NB4 (cell line): ENCODE measurements at regions not wholly inside any gene's neighbourhood (a gene's known extent, or its start where the extent isn't known, plus 50 kb on each side); places are given as distances from the start of the nearest gene placed in this dataset.

Experiments used
- DNase-seq: peaks from one replicate; pipeline ENCODE4 v3.0.0; 2010; ENCODE audit warnings: low read depth
- H3K4me3 ChIP-seq: one replicate; pipeline ENCODE4 v1.5.1; 2011; ENCODE audit warnings: mild to moderate bottlenecking, low read depth, low read length, moderate library complexity
- MAX ChIP-seq: IDR thresholded peaks from 2 replicates; pipeline ENCODE4 v1.6.1; 2011; ENCODE audit warnings: low read depth, low read length
- MYC ChIP-seq: IDR thresholded peaks from 2 replicates; pipeline ENCODE4 v1.6.1; 2011; ENCODE audit warnings: low read depth, low read length
- POLR2A ChIP-seq: IDR thresholded peaks from 2 replicates; pipeline ENCODE4 v1.6.1; 2011; ENCODE audit warnings: mild to moderate bottlenecking; ENCODE audit not compliant: insufficient read length; ENCODE audit errors: extremely low read depth
- TF ChIP-seq, protein P1 (sequence below): IDR thresholded peaks from one replicate; pipeline ENCODE4 v1.5.1; 2012; ENCODE audit warnings: low read depth, low read length

- H3K4me3 ChIP-seq: no peak overlapping the region
- TF ChIP-seq, protein P1, sequence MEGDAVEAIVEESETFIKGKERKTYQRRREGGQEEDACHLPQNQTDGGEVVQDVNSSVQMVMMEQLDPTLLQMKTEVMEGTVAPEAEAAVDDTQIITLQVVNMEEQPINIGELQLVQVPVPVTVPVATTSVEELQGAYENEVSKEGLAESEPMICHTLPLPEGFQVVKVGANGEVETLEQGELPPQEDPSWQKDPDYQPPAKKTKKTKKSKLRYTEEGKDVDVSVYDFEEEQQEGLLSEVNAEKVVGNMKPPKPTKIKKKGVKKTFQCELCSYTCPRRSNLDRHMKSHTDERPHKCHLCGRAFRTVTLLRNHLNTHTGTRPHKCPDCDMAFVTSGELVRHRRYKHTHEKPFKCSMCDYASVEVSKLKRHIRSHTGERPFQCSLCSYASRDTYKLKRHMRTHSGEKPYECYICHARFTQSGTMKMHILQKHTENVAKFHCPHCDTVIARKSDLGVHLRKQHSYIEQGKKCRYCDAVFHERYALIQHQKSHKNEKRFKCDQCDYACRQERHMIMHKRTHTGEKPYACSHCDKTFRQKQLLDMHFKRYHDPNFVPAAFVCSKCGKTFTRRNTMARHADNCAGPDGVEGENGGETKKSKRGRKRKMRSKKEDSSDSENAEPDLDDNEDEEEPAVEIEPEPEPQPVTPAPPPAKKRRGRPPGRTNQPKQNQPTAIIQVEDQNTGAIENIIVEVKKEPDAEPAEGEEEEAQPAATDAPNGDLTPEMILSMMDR: no peak
- TF ChIP-seq MAX (no peak), POLR2A (no peak), MYC (no peak)
- DNase-seq: no peak
These were observed 106.5 kb upstream of the GALNT15 start for GRCh38 chr3:16067837-16068471.

DNA sequence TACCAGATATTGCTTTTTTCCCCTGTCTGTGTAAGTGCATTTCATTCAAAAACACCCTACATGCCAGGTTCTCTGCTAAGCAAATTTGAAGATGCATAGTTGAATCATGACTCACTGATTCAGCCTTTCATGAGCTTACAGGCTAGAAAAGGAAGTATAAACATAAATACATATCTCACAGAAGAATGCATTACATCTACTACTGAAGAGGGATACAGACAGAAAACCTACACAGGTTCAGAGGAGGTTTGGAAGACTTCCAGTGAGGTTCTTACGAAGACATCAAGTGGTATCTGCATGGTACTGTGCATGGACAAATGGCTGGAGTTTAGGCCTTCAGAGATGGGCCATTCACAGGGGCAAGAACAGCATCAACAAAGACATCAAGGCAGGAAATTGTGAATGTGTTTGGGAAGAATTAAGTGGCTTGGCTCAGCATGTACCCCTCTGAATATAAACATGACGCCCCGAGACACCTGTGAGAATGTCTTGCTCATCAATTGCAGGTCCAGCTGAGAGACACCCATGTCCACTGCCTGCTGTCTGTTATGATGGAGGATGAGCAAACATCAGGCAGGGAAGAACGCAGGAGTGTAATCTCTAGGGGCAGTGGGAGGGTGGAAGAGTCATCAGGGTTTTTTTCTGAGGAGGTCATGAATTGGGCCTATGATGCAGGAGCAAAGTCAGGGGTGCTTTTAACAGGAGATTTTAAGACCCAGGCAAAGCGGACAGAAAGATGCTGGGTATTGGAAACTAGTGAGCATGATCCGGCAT, 105.1 kb upstream of the GALNT15 start:
- no peak for DNase-seq
- TF ChIP-seq MAX: no peak
- TF ChIP-seq, protein P1: no peak
- no peak for TF ChIP-seq POLR2A
- no peak for TF ChIP-seq MYC
- H3K4me3 ChIP-seq: no peak overlapping the region

DNA sequence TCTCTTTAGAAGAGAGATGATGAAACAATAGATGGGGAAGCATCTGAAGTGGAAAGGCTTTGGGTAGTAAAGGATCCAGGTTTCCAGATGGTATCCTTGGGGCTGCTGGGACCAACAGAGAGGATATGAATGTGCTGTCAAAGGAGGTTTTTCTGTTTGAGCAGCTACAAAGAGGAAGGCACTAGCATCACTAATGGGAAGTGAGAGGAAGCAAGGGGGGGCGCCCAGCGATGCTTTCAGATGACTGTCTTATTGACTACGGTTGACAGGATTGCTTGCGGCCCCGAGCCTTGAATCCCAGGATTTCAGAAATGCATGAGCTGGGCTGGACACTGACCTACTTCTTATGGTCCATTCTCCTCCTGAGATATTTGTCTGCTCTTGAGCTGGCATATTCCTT, 103.8 kb upstream of the GALNT15 start:
- no peak overlapping the region for H3K4me3 ChIP-seq
- TF ChIP-seq POLR2A (no peak), MAX (no peak), MYC (no peak)
- TF ChIP-seq, protein P1: no peak
- no peak for DNase-seq

DNA sequence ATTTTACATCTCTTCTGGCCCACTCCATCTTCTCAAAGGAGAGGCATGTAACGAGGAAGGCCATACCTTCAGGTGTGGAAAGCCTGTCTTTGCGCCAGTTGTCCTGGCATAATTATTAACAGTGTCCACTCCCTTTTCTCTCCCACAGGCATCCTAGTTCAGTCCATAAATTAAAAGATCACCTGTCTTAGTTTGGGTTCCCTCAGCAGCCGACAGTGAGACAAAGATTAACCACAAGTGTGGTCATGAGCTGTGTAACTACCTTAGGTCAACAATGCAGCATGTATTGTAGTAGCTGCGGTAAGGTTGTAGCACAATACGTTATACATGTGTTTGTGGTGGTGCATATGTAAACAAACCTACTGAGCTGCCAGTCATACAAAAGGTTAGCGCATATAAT, 103.3 kb upstream of the GALNT15 start:
- TF ChIP-seq MYC: no peak
- no peak for TF ChIP-seq POLR2A
- TF ChIP-seq MAX: no peak
- TF ChIP-seq, protein P1: no peak
- no peak overlapping the region for H3K4me3 ChIP-seq
- no peak for DNase-seq

DNA sequence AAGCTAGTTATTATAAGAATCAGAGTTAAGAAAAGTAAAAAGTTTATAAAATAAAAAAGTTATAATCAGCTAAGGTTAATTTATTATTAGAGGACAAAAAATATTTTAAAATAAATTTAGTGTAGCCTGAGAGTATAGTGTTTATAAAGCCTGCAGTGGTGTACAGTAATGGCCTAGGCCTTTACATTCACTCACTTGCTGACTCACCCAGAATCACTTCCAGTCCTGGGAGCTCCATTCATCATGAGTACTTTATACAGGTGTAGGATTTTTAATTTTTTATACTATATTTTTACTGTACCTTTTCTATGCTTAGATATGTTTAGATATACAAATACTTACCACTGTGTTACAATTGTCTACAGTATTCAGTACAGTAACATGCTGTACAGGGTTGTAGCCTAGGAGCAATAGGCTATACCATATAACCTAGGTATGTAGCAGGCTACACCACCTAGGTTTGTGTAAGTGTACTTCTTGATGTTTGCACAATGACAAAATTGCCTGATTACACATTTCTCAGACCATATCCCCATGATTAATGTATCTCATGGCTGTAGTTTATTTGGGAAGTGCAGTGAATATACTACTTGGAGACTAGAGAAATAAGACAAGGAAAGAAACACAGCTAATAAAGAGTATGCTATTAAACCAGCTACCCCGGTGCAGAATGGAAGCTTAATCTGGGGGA, 101.9 kb upstream of the GALNT15 start:
- no peak for TF ChIP-seq MAX
- TF ChIP-seq MYC: no peak
- no peak for TF ChIP-seq POLR2A
- TF ChIP-seq, protein P1: no peak
- no peak overlapping the region for H3K4me3 ChIP-seq
- DNase-seq: no peak
